ENCODE measurements at regions not wholly inside any gene's neighbourhood (a gene's known extent, or its start where the extent isn't known, plus 50 kb on each side); places are given as distances from the start of the nearest gene placed in this dataset.

- intact Hi-C loops (cut with DNase I), result no loop called here
- DNase-seq (ENCODE audit: missing footprints), result no peak
- ATAC-seq, result no peak
These were observed 469.0 kb upstream of the BOD1L1 start for GRCh38 chr4:14096396-14096965.

DNA sequence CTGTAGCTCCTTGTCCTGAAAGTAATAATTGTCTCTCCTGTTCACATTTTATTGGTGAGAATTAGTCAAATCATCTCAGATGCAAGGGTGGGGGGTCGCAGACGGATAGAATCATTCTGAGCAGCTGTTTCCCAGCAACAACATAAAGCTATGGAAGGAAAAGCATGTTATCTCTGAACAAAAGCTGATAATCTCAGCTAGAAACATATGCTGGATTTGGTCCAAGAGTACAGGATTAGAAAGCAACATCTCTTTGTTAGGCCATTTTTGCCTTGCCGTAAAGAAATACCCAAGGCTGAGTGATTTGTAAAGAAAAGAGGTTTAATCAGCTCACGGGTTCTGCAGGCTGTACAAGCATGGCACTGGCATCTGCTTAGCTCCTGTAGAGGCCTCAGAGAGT, 472.8 kb upstream of the BOD1L1 start:
- intact Hi-C loops (cut with DNase I), result no loop called here
- ATAC-seq (no peak), DNase-seq (ENCODE audit: missing footprints) (no peak)

DNA sequence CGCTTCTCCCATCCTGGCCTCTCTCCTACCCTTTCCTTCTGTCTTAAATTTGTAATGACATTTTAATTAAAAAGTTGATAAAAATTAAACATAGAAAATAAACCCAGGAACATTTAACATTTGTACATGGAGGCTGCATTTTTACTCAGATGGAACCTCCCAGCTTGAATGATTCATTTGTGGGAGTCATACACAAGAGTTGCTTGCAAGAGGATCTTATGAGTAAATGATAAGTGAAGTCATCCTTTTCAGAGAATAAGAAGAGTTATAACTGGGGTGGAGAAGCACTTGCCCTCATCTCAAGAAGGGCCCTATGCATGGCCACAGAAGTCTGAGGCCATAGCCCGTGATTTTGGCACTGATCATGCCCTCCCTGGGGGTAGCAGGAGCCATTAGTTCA, 482.9 kb upstream of the BOD1L1 start:
- DNase-seq (ENCODE audit: missing footprints), result no peak
- intact Hi-C loops (cut with DNase I), result no loop called here
- no peak for ATAC-seq

DNA sequence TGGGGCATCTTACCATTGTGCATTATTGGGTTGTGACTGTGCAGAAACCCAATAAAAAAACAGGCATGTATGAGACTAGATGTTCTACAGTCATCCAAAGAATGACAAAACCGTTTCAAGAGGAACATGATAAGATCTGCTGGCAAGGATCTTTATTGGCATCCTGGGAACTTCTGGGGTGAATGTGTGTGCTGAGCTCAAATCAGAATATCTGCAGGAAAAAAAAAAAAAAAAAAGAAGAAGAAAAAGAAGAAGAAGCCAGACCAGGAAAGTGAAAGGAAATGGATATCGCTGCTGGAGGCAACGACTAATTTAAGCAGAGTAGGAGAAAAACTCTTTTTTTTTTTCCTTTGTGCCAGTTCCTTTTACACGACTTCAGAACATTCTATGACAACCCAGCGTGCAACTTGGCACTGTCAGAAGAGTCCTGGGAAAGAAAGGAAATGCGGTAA, 484.2 kb upstream of the BOD1L1 start:
- DNase-seq (ENCODE audit: missing footprints) (no peak), ATAC-seq (no peak)
- intact Hi-C loops (cut with DNase I), result no loop called here

GRCh38 chr4:14115106-14115505, 487.6 kb upstream of the BOD1L1 start:
- intact Hi-C loops (cut with DNase I), result no loop called here
- DNase-seq (ENCODE audit: missing footprints), result no peak
- no peak for ATAC-seq

GRCh38 chr4:14117575-14118238, 490.2 kb upstream of the BOD1L1 start:
- intact Hi-C loops (cut with DNase I), result no loop called here
- peak; percentile 75 for ATAC-seq

GRCh38 chr4:14124816-14125215, 497.3 kb upstream of the BOD1L1 start:
- no peak for DNase-seq (ENCODE audit: missing footprints)
- intact Hi-C loops (cut with DNase I), result no loop called here
- ATAC-seq, result no peak

More at GRCh38 chr4:14117575-14118238, 490.2 kb upstream of the BOD1L1 start:
- no peak for DNase-seq (ENCODE audit: missing footprints)

DNA sequence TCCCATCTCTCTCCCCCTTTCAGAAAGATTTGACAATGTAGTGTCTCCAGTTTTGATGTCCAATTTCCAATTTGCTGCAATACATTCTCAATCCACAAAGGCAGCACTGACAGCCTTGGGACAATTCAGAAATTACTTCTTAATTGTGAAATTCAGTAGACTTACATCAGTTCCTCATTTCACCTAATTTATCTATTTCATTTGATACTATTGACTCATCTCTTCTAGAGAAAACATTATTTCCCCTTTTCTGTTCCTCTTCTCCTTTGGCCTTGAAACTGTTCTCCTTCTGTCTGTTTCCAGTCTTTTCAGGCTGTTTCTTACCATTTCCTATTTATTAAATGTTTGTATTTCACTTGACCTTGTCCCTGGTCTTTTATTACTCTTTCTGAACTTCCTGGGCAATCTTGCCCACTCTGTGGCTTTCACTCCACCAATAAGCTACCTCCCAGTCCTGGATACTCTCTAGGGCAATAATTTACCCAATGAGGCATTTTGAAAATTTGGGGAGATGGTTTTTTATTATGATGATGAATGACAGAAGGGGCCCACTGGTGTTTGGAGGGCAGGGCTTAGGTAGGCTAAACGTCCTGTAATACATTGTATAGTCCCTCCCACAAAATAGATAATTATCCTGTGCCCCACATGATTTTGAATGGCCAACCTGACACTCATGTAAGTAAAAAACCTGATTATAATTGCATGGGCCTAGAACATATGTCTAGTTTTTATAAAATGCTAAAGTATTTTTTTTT, 498.0 kb upstream of the BOD1L1 start:
- ATAC-seq (peak; percentile 20), DNase-seq (ENCODE audit: missing footprints) (no peak)
- intact Hi-C loops (cut with DNase I), result no loop called here

GRCh38 chr4:14130551-14130950, 503.0 kb upstream of the BOD1L1 start:
- DNase-seq (ENCODE audit: missing footprints) (no peak), ATAC-seq (no peak)
- intact Hi-C loops (cut with DNase I), result no loop called here

DNA sequence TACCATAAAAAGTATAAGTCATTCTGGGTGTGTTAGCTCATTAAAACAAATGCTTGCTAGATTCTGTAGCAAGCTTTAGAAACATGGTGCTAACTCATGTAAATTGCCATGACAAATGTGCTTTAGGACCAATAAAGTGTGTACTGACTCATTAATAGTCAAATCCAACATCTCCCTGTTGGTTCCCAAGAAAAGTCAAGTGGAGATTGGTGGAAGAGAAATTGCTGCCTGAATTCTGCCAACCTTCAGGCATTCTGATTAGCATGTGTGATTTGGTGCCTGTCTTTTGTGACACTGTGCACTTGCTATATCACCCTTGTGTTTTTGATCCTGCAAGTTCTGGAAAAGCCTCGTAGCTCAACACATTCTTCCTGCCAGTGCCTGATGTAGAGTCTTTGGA, 503.8 kb upstream of the BOD1L1 start:
- intact Hi-C loops (cut with DNase I), result no loop called here
- no peak for ATAC-seq
- no peak for DNase-seq (ENCODE audit: missing footprints)

DNA sequence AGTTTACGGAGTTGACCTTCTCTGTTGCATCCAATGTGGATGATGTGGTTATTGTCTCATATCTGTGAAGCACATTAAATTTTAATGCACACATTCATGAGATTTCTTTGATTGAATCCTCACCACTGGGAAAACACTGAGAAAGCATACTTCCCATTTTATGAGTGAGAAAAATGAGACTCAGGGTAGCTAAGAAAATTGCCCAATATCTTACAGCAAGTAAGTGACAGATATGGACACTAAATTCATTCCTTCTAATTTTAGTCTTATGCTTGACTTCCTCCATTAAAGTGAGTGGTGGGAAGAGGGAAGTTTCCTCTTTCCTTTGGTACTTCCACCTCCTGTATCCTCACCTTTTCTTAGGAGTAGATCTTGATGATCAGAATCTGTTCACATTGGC, 504.8 kb upstream of the BOD1L1 start:
- intact Hi-C loops (cut with DNase I), result no loop called here
- ATAC-seq, result no peak
- DNase-seq (ENCODE audit: missing footprints), result no peak

DNA sequence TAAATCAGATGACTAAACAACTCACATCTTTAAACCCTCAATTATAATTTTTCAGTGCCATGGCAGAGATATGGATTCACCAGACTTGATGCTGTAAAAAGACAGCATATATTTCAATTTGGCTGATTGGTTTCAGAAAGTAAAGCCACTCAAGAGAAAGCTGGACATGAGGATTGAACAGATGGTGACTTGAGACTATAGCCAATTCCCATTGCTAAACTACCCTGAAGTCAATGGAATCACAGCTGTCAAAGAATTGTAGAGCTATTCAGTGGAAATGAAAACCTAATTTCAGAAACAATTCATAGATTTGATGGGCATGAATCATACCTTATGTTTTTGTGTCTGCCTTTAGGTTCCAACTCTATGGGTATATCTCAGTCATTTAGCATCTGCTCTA, 510.6 kb upstream of the BOD1L1 start:
- DNase-seq (ENCODE audit: missing footprints) (no peak), ATAC-seq (no peak)
- intact Hi-C loops (cut with DNase I), result no loop called here

DNA sequence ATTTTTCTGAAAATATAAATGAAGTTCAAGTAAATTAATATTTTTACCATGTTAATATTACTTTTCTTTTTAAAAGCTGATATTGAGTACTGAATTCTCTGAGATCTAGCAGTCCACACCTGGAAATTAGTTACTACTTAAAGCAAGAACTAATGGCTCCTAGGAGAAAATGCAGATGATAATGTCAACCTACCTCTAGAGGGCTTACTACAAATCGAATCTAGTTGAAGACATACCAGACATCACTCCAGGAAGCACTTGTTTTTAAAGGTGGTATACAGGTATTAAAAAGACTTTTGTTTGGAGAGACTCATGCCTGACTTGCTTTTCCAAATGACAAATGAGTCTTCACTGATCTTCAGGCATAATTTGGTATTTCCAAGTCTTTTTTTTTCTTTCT, 516.4 kb upstream of the BOD1L1 start:
- intact Hi-C loops (cut with DNase I), result no loop called here
- ATAC-seq (no peak), DNase-seq (ENCODE audit: missing footprints) (no peak)

- ATAC-seq (no peak), DNase-seq (ENCODE audit: missing footprints) (no peak)
- intact Hi-C loops (cut with DNase I), result no loop called here
These were observed 521.9 kb upstream of the BOD1L1 start for GRCh38 chr4:14149176-14150053.

GRCh38 chr4:14151101-14151500, 523.6 kb upstream of the BOD1L1 start:
- intact Hi-C loops (cut with DNase I), result no loop called here
- no peak for ATAC-seq
- DNase-seq (ENCODE audit: missing footprints), result no peak

DNA sequence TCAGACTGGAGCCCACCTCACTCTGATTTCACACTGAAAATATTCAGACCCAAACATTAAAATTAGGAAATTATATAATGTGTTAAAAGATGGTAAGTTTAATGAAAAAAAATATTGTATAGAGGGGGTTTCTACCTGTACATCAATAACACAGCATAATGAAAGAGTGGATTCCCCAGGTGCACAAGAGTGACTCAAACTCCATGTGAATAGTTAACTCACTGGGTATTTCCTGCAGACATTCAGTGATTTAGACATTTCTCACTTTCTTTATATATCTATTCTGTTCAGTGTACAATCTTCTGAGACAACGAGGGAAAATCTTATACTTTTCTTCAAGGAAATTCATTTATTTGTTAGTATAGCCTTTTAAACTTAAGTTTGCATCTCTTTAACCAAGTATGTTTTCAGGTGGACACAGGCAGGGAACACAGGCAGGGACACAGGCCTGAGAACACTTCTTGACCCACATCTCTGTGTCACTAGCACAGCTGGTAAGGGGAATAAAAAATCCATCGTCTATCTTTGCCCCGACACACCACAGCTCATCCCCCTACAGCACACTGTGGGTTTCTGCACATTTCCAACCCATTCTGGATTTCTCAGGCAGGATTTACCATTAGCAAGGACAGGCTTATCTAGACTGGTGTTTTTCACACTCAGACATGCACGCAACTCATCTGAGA, 525.5 kb upstream of the BOD1L1 start:
- DNase-seq (ENCODE audit: missing footprints), result no peak
- ATAC-seq, result no peak
- intact Hi-C loops (cut with DNase I), result no loop called here

DNA sequence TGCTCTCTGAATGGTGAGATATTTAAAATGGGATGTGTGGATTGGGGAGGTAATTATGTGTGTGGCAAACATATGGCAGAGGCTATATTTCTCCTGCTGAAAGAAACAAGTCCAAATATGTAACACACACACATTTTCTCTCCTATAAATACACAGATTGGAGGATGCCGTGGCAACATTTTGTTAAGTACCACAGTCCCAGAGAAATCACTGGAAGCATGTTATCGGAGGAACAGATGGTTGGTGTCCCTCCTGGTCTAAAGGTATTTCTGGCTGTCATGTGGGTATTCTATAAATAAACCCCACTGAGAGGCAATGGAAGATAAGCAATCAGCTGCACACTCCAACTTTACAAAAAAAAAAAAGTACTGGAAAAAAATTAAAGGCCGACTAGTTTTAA, 528.3 kb upstream of the BOD1L1 start:
- ATAC-seq, result peak; percentile 37
- intact Hi-C loops (cut with DNase I), result no loop called here

DNA sequence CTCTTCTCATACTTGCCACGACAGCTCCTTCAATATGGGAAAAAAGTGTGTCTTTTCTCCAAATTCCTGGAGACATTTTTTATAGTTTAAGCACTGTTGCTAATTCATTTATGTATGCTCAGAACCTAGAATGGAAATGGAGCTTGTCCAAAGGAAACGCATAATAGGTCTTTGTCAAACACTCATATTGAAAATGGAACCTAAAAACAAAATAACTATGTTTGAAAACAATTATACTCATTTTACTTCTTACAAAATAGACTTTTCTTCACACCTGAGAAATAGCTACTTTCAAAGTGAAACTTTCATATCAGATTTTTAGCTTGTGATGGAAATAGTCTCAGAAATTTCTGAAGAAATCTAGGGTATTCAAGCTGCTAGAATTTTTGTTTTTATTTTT, 529.7 kb upstream of the BOD1L1 start:
- no peak for ATAC-seq
- DNase-seq (ENCODE audit: missing footprints), result no peak
- intact Hi-C loops (cut with DNase I), result no loop called here

More for the DNA sequence above, 528.3 kb upstream of the BOD1L1 start:
- no peak for DNase-seq (ENCODE audit: missing footprints)

Measured in Right ventricle myocardium inferior (tissue), 1 donor.